ENCODE measurements at regions not wholly inside any gene's neighbourhood (a gene's known extent, or its start where the extent isn't known, plus 50 kb on each side); places are given as distances from the start of the nearest gene placed in this dataset.

- Histone ChIP-seq H3K4me3 (ENCODE audit: low read length) (no peak overlapping the region), H3K79me2 (ENCODE audit: low read length) (no peaks in the 10 kb centered on the region), H3K27me3 (ENCODE audit: low read depth, low read length) (no peaks in the 10 kb centered on the region), H3K36me3 (replicated peaks; ENCODE audit: low read depth, low read length) (no peaks in the 10 kb centered on the region), H3K4me2 (ENCODE audit: low read length) (no peak overlapping the region), H4K20me1 (ENCODE audit: insufficient read depth, low read length) (no peaks in the 10 kb centered on the region), H3K9me3 (ENCODE audit: insufficient read depth, low read length) (no peaks in the 10 kb centered on the region), H3K27ac (ENCODE audit: low read length) (no peak overlapping the region), H3K4me1 (ENCODE audit: low read length) (no peaks in the 10 kb centered on the region), H2AFZ (ENCODE audit: low read depth, low read length) (no peak overlapping the region), H3K9ac (ENCODE audit: low read length) (no peak overlapping the region)
- TF ChIP-seq CTCF (IDR thresholded peaks at IDR 0.05; ENCODE audit: low read depth, low read length), result no peak
- TF ChIP-seq EZH2phosphoT487 (IDR thresholded peaks at IDR 0.05; ENCODE audit: low read depth), result no peak
These were observed 474.8 kb downstream of the EFNA5 start for GRCh38 chr5:107195890-107196395.

GRCh38 chr5:107184871-107185270 is 485.9 kb downstream of the EFNA5 start:
- Histone ChIP-seq H2AFZ (ENCODE audit: low read depth, low read length) (no peak overlapping the region), H4K20me1 (ENCODE audit: insufficient read depth, low read length) (no peaks in the 10 kb centered on the region), H3K9me3 (ENCODE audit: insufficient read depth, low read length) (no peaks in the 10 kb centered on the region), H3K4me2 (ENCODE audit: low read length) (no peak overlapping the region), H3K27ac (ENCODE audit: low read length) (no peak overlapping the region), H3K79me2 (ENCODE audit: low read length) (no peaks in the 10 kb centered on the region), H3K4me1 (ENCODE audit: low read length) (no peaks in the 10 kb centered on the region), H3K36me3 (replicated peaks; ENCODE audit: low read depth, low read length) (no peaks in the 10 kb centered on the region), H3K4me3 (ENCODE audit: low read length) (no peak overlapping the region), H3K27me3 (ENCODE audit: low read depth, low read length) (no peaks in the 10 kb centered on the region), H3K9ac (ENCODE audit: low read length) (no peak overlapping the region)
- no peak for TF ChIP-seq EZH2phosphoT487 (IDR thresholded peaks at IDR 0.05; ENCODE audit: low read depth)
- TF ChIP-seq CTCF (IDR thresholded peaks at IDR 0.05; ENCODE audit: low read depth, low read length), result no peak

GRCh38 chr5:107184066-107184465 is 486.7 kb downstream of the EFNA5 start:
- no peak for TF ChIP-seq CTCF (IDR thresholded peaks at IDR 0.05; ENCODE audit: low read depth, low read length)
- TF ChIP-seq EZH2phosphoT487 (IDR thresholded peaks at IDR 0.05; ENCODE audit: low read depth), result no peak
- H3K4me2 ChIP-seq (ENCODE audit: low read length), result no peak overlapping the region
- no peaks in the 10 kb centered on the region for H3K79me2 ChIP-seq (ENCODE audit: low read length)
- no peaks in the 10 kb centered on the region for H4K20me1 ChIP-seq (ENCODE audit: insufficient read depth, low read length)
- H3K9ac ChIP-seq (ENCODE audit: low read length), result no peak overlapping the region
- no peaks in the 10 kb centered on the region for H3K27me3 ChIP-seq (ENCODE audit: low read depth, low read length)
- H3K4me3 ChIP-seq (ENCODE audit: low read length), result no peak overlapping the region
- H3K9me3 ChIP-seq (ENCODE audit: insufficient read depth, low read length), result no peaks in the 10 kb centered on the region
- H3K36me3 ChIP-seq (replicated peaks; ENCODE audit: low read depth, low read length), result no peaks in the 10 kb centered on the region
- no peak overlapping the region for H3K27ac ChIP-seq (ENCODE audit: low read length)
- no peak overlapping the region for H2AFZ ChIP-seq (ENCODE audit: low read depth, low read length)
- H3K4me1 ChIP-seq (ENCODE audit: low read length), result no peaks in the 10 kb centered on the region

GRCh38 chr5:107170620-107171019 is 500.1 kb downstream of the EFNA5 start:
- no peak for TF ChIP-seq EZH2phosphoT487 (IDR thresholded peaks at IDR 0.05; ENCODE audit: low read depth)
- no peak for TF ChIP-seq CTCF (IDR thresholded peaks at IDR 0.05; ENCODE audit: low read depth, low read length)
- H2AFZ ChIP-seq (ENCODE audit: low read depth, low read length), result no peak overlapping the region

More at GRCh38 chr5:107170620-107171019, 500.1 kb downstream of the EFNA5 start:
- H3K79me2 ChIP-seq (ENCODE audit: low read length), result no peaks in the 10 kb centered on the region
- H3K36me3 ChIP-seq (replicated peaks; ENCODE audit: low read depth, low read length), result no peaks in the 10 kb centered on the region
- no peak overlapping the region for H3K27ac ChIP-seq (ENCODE audit: low read length)
- H3K9ac ChIP-seq (ENCODE audit: low read length), result no peak overlapping the region
- H3K4me2 ChIP-seq (ENCODE audit: low read length), result no peak overlapping the region
- no peak overlapping the region for H3K4me3 ChIP-seq (ENCODE audit: low read length)
- no peaks in the 10 kb centered on the region for H3K4me1 ChIP-seq (ENCODE audit: low read length)
- H4K20me1 ChIP-seq (ENCODE audit: insufficient read depth, low read length), result no peaks in the 10 kb centered on the region
- 0 out of 2 replicates have a peak, but pooled peaks cover 5% of the 10 kb centered on the region for H3K9me3 ChIP-seq (ENCODE audit: insufficient read depth, low read length)
- no peaks in the 10 kb centered on the region for H3K27me3 ChIP-seq (ENCODE audit: low read depth, low read length)
